ENCODE measurements at regions not wholly inside any gene's neighbourhood (a gene's known extent, or its start where the extent isn't known, plus 50 kb on each side); places are given as distances from the start of the nearest gene placed in this dataset.

DNA sequence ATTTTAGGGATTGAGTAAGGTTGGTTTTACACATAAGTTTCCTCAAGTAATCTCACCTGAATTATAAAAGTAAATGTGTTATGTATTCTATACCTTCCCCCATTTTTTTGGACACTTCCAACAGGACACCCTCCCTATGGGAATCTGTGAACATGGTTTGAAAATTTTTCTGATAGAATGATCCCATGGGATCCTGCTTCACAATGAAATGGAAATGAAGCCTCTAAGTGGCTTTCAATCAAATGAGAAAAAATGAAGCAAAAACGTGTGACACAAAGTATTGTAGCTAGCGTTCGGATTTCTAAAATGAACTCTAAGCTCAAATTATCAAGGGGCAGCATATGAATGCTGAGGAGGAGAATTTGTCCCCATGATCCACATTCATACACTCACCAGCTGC, 1006.8 kb downstream of the ADGRL2 start:
- DNase-seq (ENCODE audit: low read depth) = no peak
- TF ChIP-seq, protein P1, sequence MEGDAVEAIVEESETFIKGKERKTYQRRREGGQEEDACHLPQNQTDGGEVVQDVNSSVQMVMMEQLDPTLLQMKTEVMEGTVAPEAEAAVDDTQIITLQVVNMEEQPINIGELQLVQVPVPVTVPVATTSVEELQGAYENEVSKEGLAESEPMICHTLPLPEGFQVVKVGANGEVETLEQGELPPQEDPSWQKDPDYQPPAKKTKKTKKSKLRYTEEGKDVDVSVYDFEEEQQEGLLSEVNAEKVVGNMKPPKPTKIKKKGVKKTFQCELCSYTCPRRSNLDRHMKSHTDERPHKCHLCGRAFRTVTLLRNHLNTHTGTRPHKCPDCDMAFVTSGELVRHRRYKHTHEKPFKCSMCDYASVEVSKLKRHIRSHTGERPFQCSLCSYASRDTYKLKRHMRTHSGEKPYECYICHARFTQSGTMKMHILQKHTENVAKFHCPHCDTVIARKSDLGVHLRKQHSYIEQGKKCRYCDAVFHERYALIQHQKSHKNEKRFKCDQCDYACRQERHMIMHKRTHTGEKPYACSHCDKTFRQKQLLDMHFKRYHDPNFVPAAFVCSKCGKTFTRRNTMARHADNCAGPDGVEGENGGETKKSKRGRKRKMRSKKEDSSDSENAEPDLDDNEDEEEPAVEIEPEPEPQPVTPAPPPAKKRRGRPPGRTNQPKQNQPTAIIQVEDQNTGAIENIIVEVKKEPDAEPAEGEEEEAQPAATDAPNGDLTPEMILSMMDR (IDR thresholded peaks at IDR 0.05; ENCODE audit: insufficient read depth, low read depth, low read length, missing control alignments) = no peak

DNA sequence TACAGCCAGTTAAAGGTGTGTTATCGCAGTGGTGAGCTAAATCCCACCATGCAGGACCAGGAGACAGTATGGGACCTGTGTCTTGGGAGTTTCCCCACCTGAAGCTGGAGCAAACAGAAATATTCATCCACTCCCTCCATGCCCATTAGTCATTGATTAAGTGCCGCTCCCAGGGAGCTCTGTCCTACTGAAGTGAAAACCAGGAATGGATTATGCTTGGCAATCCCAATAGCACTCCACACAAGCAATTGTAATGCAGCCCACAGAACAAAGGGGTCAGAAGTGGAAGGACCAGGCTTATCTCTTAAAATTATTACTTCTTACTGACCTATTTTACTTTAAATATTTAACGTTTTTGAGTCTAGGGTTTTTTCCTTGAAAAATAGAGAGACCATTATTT, 1005.4 kb downstream of the ADGRL2 start:
- peak; percentile 18 for DNase-seq (ENCODE audit: low read depth)
- TF ChIP-seq, protein P1 (IDR thresholded peaks at IDR 0.05; ENCODE audit: insufficient read depth, low read depth, low read length, missing control alignments) = no peak
- H3K4me3 ChIP-seq (ENCODE audit: low read length) = no peak overlapping the region

More for the DNA sequence above, 1006.8 kb downstream of the ADGRL2 start:
- H3K4me3 ChIP-seq (ENCODE audit: low read length) = no peak overlapping the region

DNA sequence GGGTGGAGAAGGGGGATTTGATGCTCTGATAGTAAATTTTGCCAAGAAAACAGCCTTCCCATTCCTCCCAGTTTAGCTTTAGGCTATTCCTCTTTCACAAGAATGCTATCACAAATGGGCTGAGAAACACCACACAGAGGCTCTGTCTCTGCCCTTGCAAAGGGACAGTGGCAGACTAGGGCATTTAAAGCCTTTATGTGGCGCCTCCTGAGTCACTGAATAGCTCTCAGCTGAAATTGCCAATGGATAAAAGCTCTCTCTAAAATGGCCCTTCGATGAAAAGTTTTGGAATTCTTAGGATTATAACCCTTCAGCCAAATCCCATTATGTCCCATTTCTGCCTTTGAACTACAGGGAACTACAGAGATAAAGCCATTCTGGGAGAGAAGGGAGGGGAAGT, 1000.4 kb downstream of the ADGRL2 start:
- no peak for DNase-seq (ENCODE audit: low read depth)
- H3K4me3 ChIP-seq (ENCODE audit: low read length) = no peak overlapping the region
- TF ChIP-seq, protein P1 (IDR thresholded peaks at IDR 0.05; ENCODE audit: insufficient read depth, low read depth, low read length, missing control alignments) = no peak

DNA sequence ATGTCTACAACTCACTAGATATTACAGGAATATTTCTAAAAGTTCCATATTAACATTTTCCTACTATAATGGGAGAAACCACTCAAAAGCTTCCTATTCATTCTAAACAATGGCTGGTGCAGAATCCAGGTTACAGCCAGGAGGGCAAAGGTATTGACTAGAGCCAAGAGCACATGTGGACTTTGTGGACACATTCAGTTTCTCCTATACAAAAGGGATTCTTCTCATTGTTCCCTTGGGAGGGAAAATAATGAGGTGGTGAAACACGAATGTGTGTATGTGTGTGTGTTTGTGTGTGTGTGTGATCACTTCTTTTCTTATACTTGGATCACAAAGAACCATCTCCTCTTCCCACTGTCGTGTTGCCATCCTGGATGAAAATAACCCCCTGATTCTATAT, 1000.0 kb downstream of the ADGRL2 start:
- TF ChIP-seq, protein P1 (IDR thresholded peaks at IDR 0.05; ENCODE audit: insufficient read depth, low read depth, low read length, missing control alignments) = no peak
- no peak overlapping the region for H3K4me3 ChIP-seq (ENCODE audit: low read length)

GRCh38 chr1:82799261-82799660, 998.5 kb downstream of the ADGRL2 start:
- no peak overlapping the region for H3K4me3 ChIP-seq (ENCODE audit: low read length)
- DNase-seq (ENCODE audit: low read depth) = no peak
- TF ChIP-seq, protein P1 (IDR thresholded peaks at IDR 0.05; ENCODE audit: insufficient read depth, low read depth, low read length, missing control alignments) = no peak

More for the DNA sequence above, 1000.0 kb downstream of the ADGRL2 start:
- DNase-seq (ENCODE audit: low read depth) = no peak

DNA sequence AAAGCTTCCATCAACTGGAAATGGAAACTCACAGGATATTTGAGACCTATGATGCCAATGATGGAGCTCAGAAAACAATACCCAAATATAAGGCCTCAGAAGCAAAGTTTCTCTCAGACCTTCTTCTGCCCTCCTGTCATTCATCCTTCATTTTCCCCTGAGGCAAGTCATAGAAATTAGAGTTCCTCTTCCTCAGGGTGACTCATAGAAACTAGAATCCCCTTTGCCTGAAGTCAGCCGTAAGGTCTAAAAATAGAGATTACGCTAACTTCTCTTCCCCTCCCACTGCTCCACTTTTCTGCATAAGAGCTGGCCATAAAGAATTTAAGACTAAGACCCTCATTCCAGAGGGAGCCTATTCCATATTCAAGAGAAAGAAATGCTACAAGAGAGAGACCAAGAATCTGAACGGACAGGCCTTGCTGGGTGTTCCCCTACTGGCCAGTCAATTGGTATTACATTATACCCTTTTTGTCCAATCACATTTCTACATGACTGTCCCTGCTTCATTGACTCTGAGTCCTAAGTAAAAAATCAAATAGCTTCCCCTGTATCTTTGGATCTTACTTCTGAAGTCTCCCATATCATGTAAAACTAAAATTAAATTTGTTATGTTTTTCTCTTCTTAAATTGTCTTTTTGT, 994.9 kb downstream of the ADGRL2 start:
- H3K4me3 ChIP-seq (ENCODE audit: low read length) = no peak overlapping the region
- TF ChIP-seq, protein P1 (IDR thresholded peaks at IDR 0.05; ENCODE audit: insufficient read depth, low read depth, low read length, missing control alignments) = no peak
- peak; percentile 4 for DNase-seq (ENCODE audit: low read depth)

- TF ChIP-seq, protein P1 (IDR thresholded peaks at IDR 0.05; ENCODE audit: insufficient read depth, low read depth, low read length, missing control alignments) = no peak
- no peak overlapping the region for H3K4me3 ChIP-seq (ENCODE audit: low read length)
Measured at GRCh38 chr1:82792151-82792550, 991.4 kb downstream of the ADGRL2 start.

More at GRCh38 chr1:82792151-82792550, 991.4 kb downstream of the ADGRL2 start:
- DNase-seq (ENCODE audit: low read depth) = no peak
